ENCODE measurements at regions not wholly inside any gene's neighbourhood (a gene's known extent, or its start where the extent isn't known, plus 50 kb on each side); places are given as distances from the start of the nearest gene placed in this dataset.

GRCh38 chr1:168960114-168960513 is 146.4 kb upstream of the ATP1B1 start:
- TF ChIP-seq, protein P1, sequence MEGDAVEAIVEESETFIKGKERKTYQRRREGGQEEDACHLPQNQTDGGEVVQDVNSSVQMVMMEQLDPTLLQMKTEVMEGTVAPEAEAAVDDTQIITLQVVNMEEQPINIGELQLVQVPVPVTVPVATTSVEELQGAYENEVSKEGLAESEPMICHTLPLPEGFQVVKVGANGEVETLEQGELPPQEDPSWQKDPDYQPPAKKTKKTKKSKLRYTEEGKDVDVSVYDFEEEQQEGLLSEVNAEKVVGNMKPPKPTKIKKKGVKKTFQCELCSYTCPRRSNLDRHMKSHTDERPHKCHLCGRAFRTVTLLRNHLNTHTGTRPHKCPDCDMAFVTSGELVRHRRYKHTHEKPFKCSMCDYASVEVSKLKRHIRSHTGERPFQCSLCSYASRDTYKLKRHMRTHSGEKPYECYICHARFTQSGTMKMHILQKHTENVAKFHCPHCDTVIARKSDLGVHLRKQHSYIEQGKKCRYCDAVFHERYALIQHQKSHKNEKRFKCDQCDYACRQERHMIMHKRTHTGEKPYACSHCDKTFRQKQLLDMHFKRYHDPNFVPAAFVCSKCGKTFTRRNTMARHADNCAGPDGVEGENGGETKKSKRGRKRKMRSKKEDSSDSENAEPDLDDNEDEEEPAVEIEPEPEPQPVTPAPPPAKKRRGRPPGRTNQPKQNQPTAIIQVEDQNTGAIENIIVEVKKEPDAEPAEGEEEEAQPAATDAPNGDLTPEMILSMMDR (IDR thresholded peaks at IDR 0.05): no peak
- ATAC-seq: no peak
- H3K4me3 ChIP-seq: no peak overlapping the region
- 98 to 100% (median 99%) methylated on average over 1 of the region's 1 CpG for WGBS, 3 donors
- no peaks in the 10 kb centered on the region for H3K36me3 ChIP-seq (ENCODE audit: insufficient read depth in 1 of 2, low read depth in 1 of 2)
- intact Hi-C loops (cut with DNase I): no loop called here
- H3K27me3 ChIP-seq (ENCODE audit: insufficient read depth in 3 of 3, low read length in 2 of 3): no peaks in the 10 kb centered on the region
- no peak overlapping the region for H3K27ac ChIP-seq
- no peaks in the 10 kb centered on the region for H3K9me3 ChIP-seq
- H3K4me1 ChIP-seq: no peaks in the 10 kb centered on the region
- no peak for DNase-seq

- H3K4me1 ChIP-seq: no peaks in the 10 kb centered on the region
- H3K27ac ChIP-seq: no peak overlapping the region
- no peak overlapping the region for H3K4me3 ChIP-seq
- ATAC-seq (no peak), DNase-seq (no peak)
- no peaks in the 10 kb centered on the region for H3K27me3 ChIP-seq (ENCODE audit: insufficient read depth in 3 of 3, low read length in 2 of 3)
- 23 to 39% (median 23%) methylated on average over 1 of the region's 1 CpG for WGBS, 3 donors
- H3K36me3 ChIP-seq (ENCODE audit: insufficient read depth in 1 of 2, low read depth in 1 of 2): no peaks in the 10 kb centered on the region
- H3K9me3 ChIP-seq: no peaks in the 10 kb centered on the region
- intact Hi-C loops (cut with DNase I): no loop called here
- TF ChIP-seq, protein P1 (IDR thresholded peaks at IDR 0.05): no peak
Observed at GRCh38 chr1:168960595-168960994, 145.9 kb upstream of the ATP1B1 start.

DNA sequence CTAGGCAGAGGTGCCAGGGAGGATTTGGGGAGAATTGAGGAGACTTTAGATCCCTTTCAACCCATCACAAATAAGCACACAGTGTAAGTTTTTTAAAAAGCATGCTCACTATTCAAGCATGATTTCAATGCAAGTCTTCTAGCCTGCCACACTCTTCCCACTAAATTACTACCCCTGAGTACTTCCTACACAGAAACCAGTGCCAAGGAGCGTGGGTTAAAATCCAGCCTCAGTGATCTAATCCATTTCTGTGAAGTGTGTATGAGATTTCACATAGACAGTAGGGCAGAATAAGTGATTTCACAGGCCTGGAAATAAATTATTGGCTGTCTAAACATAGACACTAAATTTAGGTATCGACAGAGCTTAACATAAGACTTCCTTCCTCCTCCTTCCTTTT is 142.9 kb upstream of the ATP1B1 start:
- ATAC-seq: no peak
- Histone ChIP-seq H3K36me3 (ENCODE audit: insufficient read depth in 1 of 2, low read depth in 1 of 2) (no peaks in the 10 kb centered on the region), H3K4me1 (no peaks in the 10 kb centered on the region), H3K4me3 (no peak overlapping the region), H3K9me3 (no peaks in the 10 kb centered on the region), H3K27me3 (ENCODE audit: insufficient read depth in 3 of 3, low read length in 2 of 3) (no peaks in the 10 kb centered on the region), H3K27ac (no peak overlapping the region)
- DNase-seq: no peak
- intact Hi-C loops (cut with DNase I): no loop called here
- WGBS, 3 donors: 64 to 70% (median 69%) methylated on average over 2 of the region's 2 CpGs
- TF ChIP-seq, protein P1 (IDR thresholded peaks at IDR 0.05): no peak

DNA sequence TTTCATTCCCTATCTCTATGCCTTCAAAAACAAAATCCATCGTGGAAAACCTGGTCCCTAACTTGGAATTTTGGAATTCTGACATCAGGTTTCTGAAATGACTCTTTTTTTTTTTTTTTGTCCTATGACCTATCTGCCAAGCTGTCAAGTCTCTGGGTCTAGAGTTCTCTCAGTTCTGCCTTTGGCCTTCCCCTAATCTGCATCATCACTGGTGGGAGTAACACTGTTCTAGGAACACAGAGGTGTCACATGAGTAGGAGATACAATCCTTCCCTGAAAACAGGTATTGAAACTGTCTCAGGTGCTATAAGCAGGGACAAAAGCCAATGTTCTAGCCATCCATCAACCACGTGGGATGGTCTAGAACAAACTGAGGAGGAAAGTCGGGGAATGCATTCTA is 142.0 kb upstream of the ATP1B1 start:
- DNase-seq (no peak), ATAC-seq (no peak)

GRCh38 chr1:168966217-168966616 is 140.3 kb upstream of the ATP1B1 start:
- no peak overlapping the region for H3K4me3 ChIP-seq
- 78 to 86% (median 82%) methylated on average over 2 of the region's 2 CpGs for WGBS, 3 donors
- ATAC-seq (no peak), DNase-seq (no peak)
- TF ChIP-seq, protein P1 (IDR thresholded peaks at IDR 0.05): no peak
- no peak overlapping the region for H3K27ac ChIP-seq
- no peaks in the 10 kb centered on the region for H3K36me3 ChIP-seq (ENCODE audit: insufficient read depth in 1 of 2, low read depth in 1 of 2)
- intact Hi-C loops (cut with DNase I): no loop called here
- H3K27me3 ChIP-seq (ENCODE audit: insufficient read depth in 3 of 3, low read length in 2 of 3): no peaks in the 10 kb centered on the region
- H3K4me1 ChIP-seq: peaks cover 9% of the 10 kb centered on the region
- H3K9me3 ChIP-seq: no peaks in the 10 kb centered on the region

More for the DNA sequence above, 142.0 kb upstream of the ATP1B1 start:
- whole genome bisulfite sequencing, 3 donors: 92 to 93% (median 92%) methylated on average over 3 of the region's 3 CpGs
- Histone ChIP-seq H3K36me3 (ENCODE audit: insufficient read depth in 1 of 2, low read depth in 1 of 2) (no peaks in the 10 kb centered on the region), H3K27me3 (ENCODE audit: insufficient read depth in 3 of 3, low read length in 2 of 3) (no peaks in the 10 kb centered on the region), H3K4me1 (no peaks in the 10 kb centered on the region), H3K9me3 (no peaks in the 10 kb centered on the region), H3K4me3 (no peak overlapping the region), H3K27ac (no peak overlapping the region)
- intact Hi-C loops (cut with DNase I): no loop called here
- TF ChIP-seq, protein P1 (IDR thresholded peaks at IDR 0.05): no peak
